Endothelial cell of umbilical vein (primary cell): ENCODE measurements at regions not wholly inside any gene's neighbourhood (a gene's known extent, or its start where the extent isn't known, plus 50 kb on each side); places are given as distances from the start of the nearest gene placed in this dataset.

ENCODE experiments used
- BruUV-seq: library from RNA; stranded (reverse); fragments of 400-500 nt; replicated peaks from 2 replicates; lab custom pipeline; 2021; lab: Mats Ljungman, UMichigan
- CTCF ChIA-PET: fragments of 300-600, 350-600 bp; sonication (Branson Sonifier 250); formaldehyde crosslinking; loops from one replicate; lab custom pipeline; 2021; ENCODE audit warnings: antibody characterized with exemption, inconsistent platforms; lab: Charles Lee
- POLR2A ChIA-PET: fragments of 300-600, 350-600 bp; sonication (Branson Sonifier 250); formaldehyde crosslinking; loops from one replicate; lab custom pipeline; 2021; ENCODE audit warnings: antibody characterized with exemption, inconsistent platforms; lab: Charles Lee
- DNase-seq: peaks from one replicate; pipeline ENCODE4 v3.0.0-alpha.2; 2011; ENCODE audit warnings: low read depth, low spot score
- FAIRE-seq: peaks from 2 replicates; lab custom pipeline; 2011; peaks lifted over from hg19 to GRCh38; lab: Jason Lieb, UNC
- H2AFZ ChIP-seq: 2 replicates; pipeline ENCODE4 v1.6.0; 2012; ENCODE audit warnings: low read depth, low read length, control low read depth, inconsistent platforms
- H3K27ac ChIP-seq: 2 replicates; pipeline ENCODE4 v1.5.1; 2011; ENCODE audit warnings: low read depth, mild to moderate bottlenecking, control low read depth, low read length, moderate library complexity; ENCODE audit not compliant: insufficient read depth
- H3K27me3 ChIP-seq, 2 experiments: 2 replicates each; pipeline versions ENCODE4 v1.6.0 to v1.6.1; 2011; ENCODE audit warnings: low read length in 2 of 2, mixed read lengths in 1 of 2; ENCODE audit not compliant: control insufficient read depth in 2 of 2, insufficient read depth in 2 of 2
- H3K36me3 ChIP-seq, 2 experiments: 2 replicates in 1 of 2; 3 replicates in 1 of 2; pipeline ENCODE4 v1.5.1; 2011; ENCODE audit warnings: low read length in 2 of 2, mild to moderate bottlenecking in 1 of 2, moderate library complexity in 1 of 2; ENCODE audit not compliant: control insufficient read depth in 2 of 2, insufficient read depth in 2 of 2; ENCODE audit errors: extremely low read depth in 1 of 2
- H3K4me1 ChIP-seq: 3 replicates; pipeline ENCODE4 v1.5.1; 2011; ENCODE audit warnings: mild to moderate bottlenecking, low read length; ENCODE audit not compliant: control insufficient read depth, insufficient read depth; ENCODE audit errors: extremely low read depth
- H3K4me2 ChIP-seq: 2 replicates; pipeline ENCODE4 v1.6.1; 2011; ENCODE audit warnings: low read length, control low read depth, mixed read lengths; ENCODE audit not compliant: insufficient read depth
- H3K4me3 ChIP-seq, 3 experiments: fragments of 200-600 bp in 1 of 3; sonication (generic), shearing (Covaris generic) in 1 of 3; replicated peaks in 1 of 3; 2 replicates each; pipeline ENCODE4 v1.5.1; 2011 to 2016; ENCODE audit warnings: control low read depth in 3 of 3, low read length in 3 of 3, mild to moderate bottlenecking in 2 of 3, inconsistent platforms in 1 of 3, low read depth in 1 of 3, moderate library complexity in 1 of 3; ENCODE audit not compliant: insufficient read depth in 1 of 3
- H3K79me2 ChIP-seq: 2 replicates; pipeline ENCODE4 v1.6.0; 2012; ENCODE audit warnings: low read length, inconsistent platforms; ENCODE audit not compliant: control insufficient read depth, insufficient read depth
- H3K9ac ChIP-seq: replicated peaks from 2 replicates; pipeline ENCODE3; 2011; ENCODE audit warnings: low read length, control low read depth; ENCODE audit not compliant: insufficient read depth; ENCODE audit errors: extremely low read depth
- H3K9me1 ChIP-seq: replicated peaks from 3 replicates; pipeline ENCODE4 v1.6.0; 2011; ENCODE audit warnings: mild to moderate bottlenecking, low read length; ENCODE audit not compliant: control insufficient read depth, insufficient read depth; ENCODE audit errors: extremely low read depth
- H3K9me3 ChIP-seq: replicated peaks from 2 replicates; pipeline ENCODE4 v1.5.1; 2012; ENCODE audit warnings: low read length, inconsistent platforms; ENCODE audit not compliant: control insufficient read depth, insufficient read depth
- H4K20me1 ChIP-seq: replicated peaks from 2 replicates; pipeline ENCODE3; 2011; ENCODE audit warnings: mild to moderate bottlenecking, low read length; ENCODE audit not compliant: control insufficient read depth, insufficient read depth; ENCODE audit errors: extremely low read depth
- CTCF ChIP-seq, 2 donors: IDR thresholded peaks; 1 replicate in 1 of 2; 2 replicates in 1 of 2; pipeline ENCODE4 v1.5.1; 2011; ENCODE audit warnings: low read length in 2 of 2, mild to moderate bottlenecking in 2 of 2, moderate library complexity in 2 of 2, control low read depth in 1 of 2, inconsistent platforms in 1 of 2, low read depth in 1 of 2; ENCODE audit not compliant: insufficient read depth in 1 of 2; ENCODE audit errors: extremely low read depth in 1 of 2
- EZH2 ChIP-seq: IDR thresholded peaks from 2 replicates; pipeline ENCODE4 v1.6.1; 2012; ENCODE audit warnings: borderline replicate concordance, low read depth, mild to moderate bottlenecking, moderate library complexity, low read length, inconsistent platforms; ENCODE audit not compliant: severe bottlenecking
- FOS ChIP-seq: IDR thresholded peaks from 2 replicates; pipeline ENCODE4 v1.6.1; 2011; ENCODE audit warnings: mild to moderate bottlenecking, low read length, moderate library complexity, borderline replicate concordance; ENCODE audit not compliant: insufficient read depth
- GATA2 ChIP-seq: IDR thresholded peaks from 2 replicates; pipeline ENCODE4 v1.7.0; 2011; ENCODE audit warnings: low read depth, mild to moderate bottlenecking, moderate library complexity, mixed read lengths, low read length; ENCODE audit not compliant: insufficient read length, insufficient read depth
- MAX ChIP-seq: IDR thresholded peaks from 2 replicates; pipeline ENCODE4 v1.6.1; 2011; ENCODE audit not compliant: insufficient read depth, insufficient read length
- MYC ChIP-seq: IDR thresholded peaks from one replicate; pipeline ENCODE4 v1.6.1; 2011; ENCODE audit warnings: mild to moderate bottlenecking, low read depth, low read length
- POLR2AphosphoS5 ChIP-seq: IDR thresholded peaks from 2 replicates; pipeline ENCODE4 v1.6.1; 2012; ENCODE audit warnings: low read depth, mild to moderate bottlenecking, control low read depth, low read length, moderate library complexity; ENCODE audit not compliant: insufficient read depth
- dilution Hi-C: fragments of 300-500 bp; cut with MboI; formaldehyde crosslinking; loops from one replicate; pipeline ENCODE4 v1.15.0; 2019; ENCODE audit warnings: low sequenced_read_pairs; ENCODE audit not compliant: extremely low pct_ligation_motif_present
- intact Hi-C: fragments of 100-400 bp; cut with micrococcal nuclease; formaldehyde crosslinking; loops from one replicate; pipeline ENCODE4 v1.10.0; 2022

- dilution Hi-C loops, result no loop called here
- Histone ChIP-seq H3K79me2 (no peaks in the 10 kb centered on the region), H3K27me3 (no peaks in the 10 kb centered on the region), H4K20me1 (no peaks in the 10 kb centered on the region), H3K9me1 (no peaks in the 10 kb centered on the region), H3K4me3 (no peak overlapping the region), H3K27ac (no peak overlapping the region), H3K4me1 (no peaks in the 10 kb centered on the region), H2AFZ (no peak overlapping the region), H3K36me3 (no peaks in the 10 kb centered on the region), H3K4me2 (no peak overlapping the region), H3K9ac (no peak overlapping the region), H3K9me3 (peaks cover 7% of the 10 kb centered on the region)
- POLR2A ChIA-PET, result no interaction called here
- intact Hi-C loops, result no loop called here
- CTCF ChIA-PET, result no interaction called here
- BruUV-seq, result no TSS peak
- no peak for DNase-seq
- FAIRE-seq, result no peak
- no peak for TF ChIP-seq MYC
- no peak for TF ChIP-seq FOS
- no peak for TF ChIP-seq GATA2
- no peak for TF ChIP-seq CTCF (IDR thresholded peaks at IDR 0.05; ENCODE audit: extremely low read depth in 1 of 2, insufficient read depth in 1 of 2, low read depth in 1 of 2, low read length in 2 of 2)
- TF ChIP-seq POLR2AphosphoS5, result no peak
- no peak for TF ChIP-seq MAX
- TF ChIP-seq EZH2, result no peak
Measured at GRCh38 chr2:106644623-106645022, 157.5 kb downstream of the CD8B2 start.
